GM23338 (cell line): ENCODE measurements at regions not wholly inside any gene's neighbourhood (a gene's known extent, or its start where the extent isn't known, plus 50 kb on each side); places are given as distances from the start of the nearest gene placed in this dataset.

Source experiments
- ATAC-seq: fragments of 200-7000 bp; cut with Tn5 transposase; 3 replicates; pipeline ENCODE4 v1.9.1; 2020
- DNase-seq: peaks from one replicate; pipeline ENCODE4 v3.0.0-alpha.2; 2015; ENCODE audit warnings: low spot score
- H2AFZ ChIP-seq: fragments of 200-600 bp; sonication (generic); 2 replicates; pipeline ENCODE4 v1.8.0; 2016; ENCODE audit warnings: antibody characterized with exemption, mild to moderate bottlenecking, moderate library complexity
- H3F3A ChIP-seq: fragments of 200-600 bp; sonication (generic); replicated peaks from 2 replicates; pipeline ENCODE4 v1.8.0; 2017; ENCODE audit warnings: antibody characterized with exemption, mixed run types, low read depth
- H3K27ac ChIP-seq: fragments of 200-600 bp; sonication (generic); 2 replicates; pipeline ENCODE4 v1.6.1; 2016; ENCODE audit warnings: low read depth
- H3K27me3 ChIP-seq: fragments of 200-600 bp; sonication (generic); 2 replicates; pipeline ENCODE4 v1.8.0; 2016; ENCODE audit warnings: mild to moderate bottlenecking, mixed run types, moderate library complexity; ENCODE audit not compliant: insufficient read depth
- H3K36me3 ChIP-seq: fragments of 200-600 bp; sonication (generic); 2 replicates; pipeline ENCODE4 v1.8.0; 2016; ENCODE audit warnings: mild to moderate bottlenecking; ENCODE audit not compliant: insufficient read depth
- H3K4me1 ChIP-seq: fragments of 200-600 bp; sonication (generic); 2 replicates; pipeline ENCODE4 v1.8.0; 2016; ENCODE audit warnings: mild to moderate bottlenecking, moderate library complexity; ENCODE audit not compliant: insufficient read depth
- H3K4me2 ChIP-seq: fragments of 200-600 bp; sonication (generic); 2 replicates; pipeline ENCODE4 v1.7.1; 2017; ENCODE audit warnings: mixed run types
- H3K4me3 ChIP-seq: fragments of 200-600 bp; sonication (generic); 2 replicates; pipeline ENCODE4 v1.6.1; 2016; ENCODE audit warnings: mixed run types
- H3K79me2 ChIP-seq: fragments of 200-600 bp; sonication (generic); replicated peaks from 2 replicates; pipeline ENCODE4 v1.8.0; 2017; ENCODE audit warnings: mild to moderate bottlenecking; ENCODE audit not compliant: insufficient read depth
- H3K9me2 ChIP-seq: fragments of 200-600 bp; sonication (generic); 2 replicates; pipeline ENCODE4 v1.8.0; 2017; ENCODE audit not compliant: insufficient read depth
- H4K20me1 ChIP-seq: fragments of 200-600 bp; sonication (generic); replicated peaks from 2 replicates; pipeline ENCODE4 v1.8.0; 2017; ENCODE audit warnings: mild to moderate bottlenecking; ENCODE audit not compliant: insufficient read depth
- H3K27ac Mint-ChIP-seq: 2 replicates; pipeline ENCODE4 v1.8.0; 2020; ENCODE audit warnings: inconsistent platforms, mild to moderate bottlenecking, moderate library complexity, mixed read lengths
- H3K27me3 Mint-ChIP-seq: 3 replicates; pipeline ENCODE4 v1.8.0; 2022; ENCODE audit warnings: low read depth, mild to moderate bottlenecking, moderate library complexity, mixed read lengths, inconsistent platforms; ENCODE audit not compliant: insufficient read depth, poor library complexity
- H3K36me3 Mint-ChIP-seq: 3 replicates; pipeline ENCODE4 v1.8.0; 2021; ENCODE audit warnings: low read depth, mild to moderate bottlenecking, inconsistent platforms, moderate library complexity, mixed read lengths
- H3K4me1 Mint-ChIP-seq: 3 replicates; pipeline ENCODE4 v1.8.0; 2020; ENCODE audit warnings: mild to moderate bottlenecking, inconsistent platforms, mixed read lengths
- H3K4me3 Mint-ChIP-seq: 3 replicates; pipeline ENCODE4 v1.8.0; 2021; ENCODE audit warnings: moderate library complexity, mild to moderate bottlenecking, inconsistent platforms, mixed read lengths
- H3K9me3 Mint-ChIP-seq: 3 replicates; pipeline ENCODE4 v1.8.0; 2020; ENCODE audit warnings: moderate library complexity, mild to moderate bottlenecking, inconsistent platforms, mixed read lengths
- ETS1 ChIP-seq: IDR thresholded peaks from 2 replicates; pipeline ENCODE4 v1.6.1; 2016; ENCODE audit warnings: antibody characterized with exemption
- EZH2phosphoT487 ChIP-seq: fragments of 200-600 bp; sonication (generic); IDR thresholded peaks from one replicate; pipeline ENCODE4 v1.8.1; 2018; ENCODE audit warnings: antibody characterized with exemption; ENCODE audit not compliant: unreplicated experiment
- NANOG ChIP-seq: IDR thresholded peaks from 2 replicates; pipeline ENCODE4 v1.6.1; 2016; ENCODE audit warnings: antibody characterized with exemption, borderline replicate concordance
- POLR2AphosphoS5 ChIP-seq: IDR thresholded peaks from 2 replicates; pipeline ENCODE4 v1.6.1; 2016; ENCODE audit warnings: antibody characterized with exemption, low read depth
- REST ChIP-seq: IDR thresholded peaks from one replicate; pipeline ENCODE4 v1.6.1; 2018; ENCODE audit warnings: antibody characterized with exemption; ENCODE audit not compliant: unreplicated experiment
- ZNF462 ChIP-seq: fragments of 250-450 bp; sonication (Bioruptor Pico); IDR thresholded peaks from 2 replicates; pipeline ENCODE4 v1.5.0; 2020; ENCODE audit warnings: mild to moderate bottlenecking, moderate library complexity

- no peak overlapping the region for H2AFZ ChIP-seq
- H3K27ac ChIP-seq, result no peak overlapping the region
- Mint-ChIP-seq H3K27ac (no peak overlapping the region), H3K4me1 (peaks cover 7% of the 10 kb centered on the region), H3K27me3 (no peaks in the 10 kb centered on the region), H3K36me3 (no peaks in the 10 kb centered on the region), H3K4me3 (no peak overlapping the region), H3K9me3 (no peaks in the 10 kb centered on the region)
- no peaks in the 10 kb centered on the region for H3K36me3 ChIP-seq
- ATAC-seq (no peak), DNase-seq (no peak)
- no peaks in the 10 kb centered on the region for H3F3A ChIP-seq
- H3K9me2 ChIP-seq, result no peaks in the 10 kb centered on the region
- H3K4me1 ChIP-seq, result 0 out of 2 replicates have a peak, but pooled peaks cover 5% of the 10 kb centered on the region
- no peaks in the 10 kb centered on the region for H4K20me1 ChIP-seq
- H3K4me3 ChIP-seq, result no peak overlapping the region
- H3K27me3 ChIP-seq, result no peaks in the 10 kb centered on the region
- H3K79me2 ChIP-seq, result no peaks in the 10 kb centered on the region
- TF ChIP-seq EZH2phosphoT487, result no peak
- no peak overlapping the region for H3K4me2 ChIP-seq
Observed at GRCh38 chr5:62184444-62184843, 121.6 kb upstream of the KIF2A start.

GRCh38 chr5:62190173-62190572, 115.8 kb upstream of the KIF2A start:
- Histone ChIP-seq H4K20me1 (no peaks in the 10 kb centered on the region), H2AFZ (no peak overlapping the region), H3K36me3 (peaks cover 7% of the 10 kb centered on the region; the same call in 1 of the 2 replicates), H3K9me2 (0 out of 2 replicates have a peak, but pooled peaks cover 9% of the 10 kb centered on the region), H3K79me2 (no peaks in the 10 kb centered on the region), H3K27me3 (no peaks in the 10 kb centered on the region), H3K4me1 (no peaks in the 10 kb centered on the region), H3K27ac (no peak overlapping the region), H3K4me3 (no peak overlapping the region), H3F3A (no peaks in the 10 kb centered on the region), H3K4me2 (no peak overlapping the region)
- H3K9me3 Mint-ChIP-seq, result peaks cover 35% of the 10 kb centered on the region
- no peak overlapping the region for H3K4me3 Mint-ChIP-seq
- no peak overlapping the region for H3K27ac Mint-ChIP-seq
- ATAC-seq, result no peak
- peaks cover 4% of the 10 kb centered on the region for H3K27me3 Mint-ChIP-seq
- TF ChIP-seq EZH2phosphoT487 (no peak), NANOG (no peak), ETS1 (no peak), ZNF462 (CRISPR knock-in tag) (no peak), REST (no peak), POLR2AphosphoS5 (no peak)
- no peak for DNase-seq
- peaks cover 17% of the 10 kb centered on the region for H3K36me3 Mint-ChIP-seq
- no peaks in the 10 kb centered on the region; the same call in 2 of the 3 replicates for H3K4me1 Mint-ChIP-seq
